Lower leg skin (tissue), 3 donors: ENCODE measurements at regions not wholly inside any gene's neighbourhood (a gene's known extent, or its start where the extent isn't known, plus 50 kb on each side); places are given as distances from the start of the nearest gene placed in this dataset.

Experiments used
- CTCF ChIP-seq, 3 donors: fragments of 450-650 bp; IDR thresholded peaks; one replicate each; pipeline ENCODE4 v1.5.1; 2016; ENCODE audit warnings: antibody characterized with exemption in 3 of 3, mild to moderate bottlenecking in 3 of 3, moderate library complexity in 2 of 3
- POLR2A ChIP-seq, 2 donors: fragments of 450-650 bp; IDR thresholded peaks; one replicate each; pipeline ENCODE4 v1.6.1; 2016 to 2017; ENCODE audit warnings: antibody characterized with exemption in 2 of 2, mild to moderate bottlenecking in 1 of 2, moderate library complexity in 1 of 2

- TF ChIP-seq CTCF (IDR thresholded peaks at IDR 0.05) (no peak), POLR2A (IDR thresholded peaks at IDR 0.05) (no peak)
These were observed 699.1 kb downstream of the EPM2A start for GRCh38 chr6:145036236-145036635.
